Parathyroid adenoma (tissue), 2 donors: ENCODE measurements at regions not wholly inside any gene's neighbourhood (a gene's known extent, or its start where the extent isn't known, plus 50 kb on each side); places are given as distances from the start of the nearest gene placed in this dataset.

Source experiments
- H2AFZ ChIP-seq: fragments of 300-600 bp; sonication (generic); one replicate; pipeline ENCODE4 v1.7.0; 2017; ENCODE audit warnings: antibody characterized with exemption, mild to moderate bottlenecking
- H3K27ac ChIP-seq: fragments of 300-600 bp; sonication (generic); one replicate; pipeline ENCODE4 v1.7.0; 2017
- H3K27me3 ChIP-seq: fragments of 300-600 bp; sonication (generic); one replicate; pipeline ENCODE4 v1.7.0; 2017; ENCODE audit warnings: low read length; ENCODE audit not compliant: control insufficient read depth, insufficient read depth
- H3K36me3 ChIP-seq: fragments of 300-600 bp; sonication (generic); one replicate; pipeline ENCODE4 v1.7.0; 2017; ENCODE audit warnings: low read length; ENCODE audit not compliant: control insufficient read depth, insufficient read depth
- H3K4me1 ChIP-seq: fragments of 300-600 bp; sonication (generic); one replicate; pipeline ENCODE4 v1.7.0; 2017; ENCODE audit warnings: control low read depth
- H3K4me2 ChIP-seq: fragments of 300-600 bp; sonication (generic); one replicate; pipeline ENCODE4 v1.7.0; 2017; ENCODE audit warnings: low read length
- H3K4me3 ChIP-seq: fragments of 300-600 bp; sonication (generic); one replicate; pipeline ENCODE4 v1.7.0; 2017; ENCODE audit warnings: low read depth, low read length
- H3K79me2 ChIP-seq: fragments of 300-600 bp; sonication (generic); one replicate; pipeline ENCODE4 v1.7.0; 2017; ENCODE audit warnings: control low read depth
- H3K9ac ChIP-seq: fragments of 300-600 bp; sonication (generic); one replicate; pipeline ENCODE4 v1.7.0; 2017; ENCODE audit warnings: mild to moderate bottlenecking
- H3K9me3 ChIP-seq: fragments of 300-600 bp; sonication (generic); one replicate; pipeline ENCODE4 v1.7.0; 2017; ENCODE audit warnings: low read length; ENCODE audit not compliant: control insufficient read depth
- TF ChIP-seq, protein P1 (sequence below): fragments of 300-600 bp; sonication (generic); IDR thresholded peaks from one replicate; pipeline ENCODE4 v1.7.0; 2017; ENCODE audit warnings: antibody characterized with exemption, mild to moderate bottlenecking
- donor health status: primary hyperparathyroidism.

DNA sequence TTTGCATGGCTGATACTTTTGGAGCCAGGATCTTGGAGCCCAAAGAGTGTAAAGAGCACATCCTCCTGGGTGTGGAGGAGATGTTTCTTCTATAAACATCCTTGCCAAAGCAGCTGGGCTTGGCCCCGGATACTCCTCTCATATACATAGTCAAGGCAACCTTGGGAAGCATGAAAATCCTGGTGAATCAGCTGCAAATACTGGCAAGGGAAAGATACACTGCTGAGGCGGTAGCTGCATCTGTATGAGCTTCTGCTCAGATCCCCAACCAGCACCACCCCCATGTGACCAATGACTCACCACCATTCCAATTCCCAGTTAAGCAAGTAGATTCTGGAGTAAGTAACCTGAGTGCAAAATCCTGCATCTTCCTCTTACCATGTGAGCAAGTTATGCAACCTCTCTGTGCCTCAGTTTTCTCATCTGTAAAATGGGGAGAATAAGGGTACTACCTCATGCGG, 567.4 kb downstream of the MED13L start:
- no peaks in the 10 kb centered on the region for H3K4me1 ChIP-seq
- no peak overlapping the region for H3K27ac ChIP-seq
- H2AFZ ChIP-seq, result no peak overlapping the region
- H3K9ac ChIP-seq, result no peak overlapping the region
- TF ChIP-seq, protein P1, sequence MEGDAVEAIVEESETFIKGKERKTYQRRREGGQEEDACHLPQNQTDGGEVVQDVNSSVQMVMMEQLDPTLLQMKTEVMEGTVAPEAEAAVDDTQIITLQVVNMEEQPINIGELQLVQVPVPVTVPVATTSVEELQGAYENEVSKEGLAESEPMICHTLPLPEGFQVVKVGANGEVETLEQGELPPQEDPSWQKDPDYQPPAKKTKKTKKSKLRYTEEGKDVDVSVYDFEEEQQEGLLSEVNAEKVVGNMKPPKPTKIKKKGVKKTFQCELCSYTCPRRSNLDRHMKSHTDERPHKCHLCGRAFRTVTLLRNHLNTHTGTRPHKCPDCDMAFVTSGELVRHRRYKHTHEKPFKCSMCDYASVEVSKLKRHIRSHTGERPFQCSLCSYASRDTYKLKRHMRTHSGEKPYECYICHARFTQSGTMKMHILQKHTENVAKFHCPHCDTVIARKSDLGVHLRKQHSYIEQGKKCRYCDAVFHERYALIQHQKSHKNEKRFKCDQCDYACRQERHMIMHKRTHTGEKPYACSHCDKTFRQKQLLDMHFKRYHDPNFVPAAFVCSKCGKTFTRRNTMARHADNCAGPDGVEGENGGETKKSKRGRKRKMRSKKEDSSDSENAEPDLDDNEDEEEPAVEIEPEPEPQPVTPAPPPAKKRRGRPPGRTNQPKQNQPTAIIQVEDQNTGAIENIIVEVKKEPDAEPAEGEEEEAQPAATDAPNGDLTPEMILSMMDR, result no peak
- H3K4me2 ChIP-seq, result no peak overlapping the region
- no peak overlapping the region for H3K4me3 ChIP-seq
- no peaks in the 10 kb centered on the region for H3K9me3 ChIP-seq
- no peaks in the 10 kb centered on the region for H3K79me2 ChIP-seq
- no peaks in the 10 kb centered on the region for H3K27me3 ChIP-seq
- no peaks in the 10 kb centered on the region for H3K36me3 ChIP-seq

DNA sequence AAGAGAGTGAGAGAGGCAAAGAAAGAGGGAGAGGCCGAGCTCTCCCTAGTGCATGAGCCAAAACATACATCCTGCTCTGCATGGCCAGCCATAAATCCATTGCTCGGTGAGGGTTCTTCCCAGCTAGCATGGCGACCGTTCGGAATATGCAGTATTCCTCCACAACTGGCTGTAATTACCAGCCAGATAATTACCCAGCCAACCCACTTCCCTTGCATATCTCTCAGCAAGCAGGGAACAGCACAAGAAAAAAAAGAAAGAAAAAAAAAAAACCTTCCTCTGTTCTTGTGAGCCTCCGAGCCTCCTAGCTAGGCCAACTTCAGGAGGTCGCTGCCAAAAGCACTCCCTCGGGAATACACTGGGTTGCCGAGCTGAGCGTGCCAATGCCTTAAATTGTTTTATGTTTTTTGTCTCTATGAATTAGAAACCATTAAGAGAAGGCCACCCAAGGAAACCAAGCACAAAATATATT, 567.9 kb downstream of the MED13L start:
- no peak overlapping the region for H3K4me2 ChIP-seq
- no peak overlapping the region for H3K9ac ChIP-seq
- H3K79me2 ChIP-seq, result no peaks in the 10 kb centered on the region
- no peaks in the 10 kb centered on the region for H3K4me1 ChIP-seq
- no peaks in the 10 kb centered on the region for H3K36me3 ChIP-seq
- no peak overlapping the region for H3K27ac ChIP-seq
- no peaks in the 10 kb centered on the region for H3K9me3 ChIP-seq
- TF ChIP-seq, protein P1, result no peak
- no peak overlapping the region for H3K4me3 ChIP-seq
- H3K27me3 ChIP-seq, result no peaks in the 10 kb centered on the region
- H2AFZ ChIP-seq, result no peak overlapping the region

DNA sequence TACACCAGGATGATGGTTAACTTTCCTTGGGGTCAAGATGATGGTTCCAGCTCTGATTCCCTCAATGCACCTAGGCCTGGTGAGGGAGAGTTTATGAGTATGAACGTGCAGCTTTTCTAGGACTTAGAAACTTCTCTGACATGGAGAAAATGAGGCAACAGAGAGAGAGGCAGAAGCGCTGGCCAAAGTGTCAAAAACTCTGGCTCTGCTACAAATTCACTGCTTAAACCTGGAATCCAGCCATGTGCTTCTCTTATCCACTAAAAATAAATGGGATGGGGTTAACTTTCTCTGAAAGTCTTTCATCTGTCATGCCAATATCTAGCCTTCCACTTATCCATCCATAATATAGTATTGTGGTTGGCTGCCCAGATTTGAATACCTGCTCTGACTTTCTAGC, 568.7 kb downstream of the MED13L start:
- no peak overlapping the region for H3K27ac ChIP-seq
- TF ChIP-seq, protein P1, result no peak
- H3K4me3 ChIP-seq, result no peak overlapping the region

DNA sequence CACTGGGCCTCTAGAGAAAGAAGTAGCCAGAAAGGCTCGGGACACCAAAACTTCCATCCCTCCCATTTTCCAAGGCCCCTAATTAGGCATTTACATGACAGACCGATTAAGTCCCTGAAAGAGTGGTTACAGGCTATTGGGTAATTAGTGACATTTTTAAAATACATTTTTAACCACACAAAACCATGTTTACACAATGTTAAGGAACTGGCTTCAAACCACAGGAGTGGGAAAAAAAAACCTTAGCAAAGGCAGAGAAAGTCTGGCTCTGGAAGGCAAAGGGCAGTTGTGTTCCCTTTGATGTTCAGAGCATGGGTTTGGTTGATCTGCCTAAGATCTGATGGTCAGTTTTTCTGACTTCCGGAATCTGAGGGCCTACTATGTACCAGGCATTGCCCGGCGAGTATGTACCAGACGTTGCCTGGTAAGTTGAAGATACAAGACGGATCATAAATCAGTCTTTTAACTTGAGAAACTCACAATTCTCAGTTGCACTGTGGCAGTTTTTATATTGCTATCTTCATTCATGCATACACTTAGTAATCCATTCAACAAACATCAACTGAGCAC, 576.5 kb downstream of the MED13L start:
- Histone ChIP-seq H3K79me2 (no peaks in the 10 kb centered on the region), H3K4me3 (no peak overlapping the region), H2AFZ (no peak overlapping the region), H3K4me1 (no peaks in the 10 kb centered on the region), H3K9me3 (no peaks in the 10 kb centered on the region), H3K27me3 (no peaks in the 10 kb centered on the region), H3K4me2 (no peak overlapping the region), H3K27ac (no peak overlapping the region), H3K9ac (no peak overlapping the region), H3K36me3 (no peaks in the 10 kb centered on the region)
- TF ChIP-seq, protein P1, result no peak

More for the DNA sequence above, 568.7 kb downstream of the MED13L start:
- no peak overlapping the region for H3K4me2 ChIP-seq
- no peaks in the 10 kb centered on the region for H3K27me3 ChIP-seq
- no peaks in the 10 kb centered on the region for H3K4me1 ChIP-seq
- H3K79me2 ChIP-seq, result no peaks in the 10 kb centered on the region
- no peaks in the 10 kb centered on the region for H3K9me3 ChIP-seq
- no peak overlapping the region for H2AFZ ChIP-seq
- H3K36me3 ChIP-seq, result no peaks in the 10 kb centered on the region
- no peak overlapping the region for H3K9ac ChIP-seq

DNA sequence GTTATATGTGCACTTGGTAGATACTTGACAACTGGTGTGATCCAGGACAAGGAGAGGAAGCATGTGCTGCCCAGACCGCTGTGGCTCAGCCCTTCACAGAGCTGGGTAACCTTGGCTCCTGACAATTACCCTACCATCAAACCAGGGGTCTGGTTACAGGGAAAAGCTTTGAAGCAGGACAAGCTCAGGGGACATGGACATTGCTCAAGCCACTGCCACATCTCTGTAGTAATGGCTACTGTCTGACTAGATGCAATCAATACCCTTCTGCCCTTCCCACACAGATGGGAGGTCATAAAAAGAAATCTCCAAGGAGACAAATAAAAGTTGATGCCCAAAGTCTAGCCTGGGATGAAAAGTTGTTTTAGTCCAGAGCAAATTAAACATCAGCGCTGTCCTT, 577.4 kb downstream of the MED13L start:
- H3K4me3 ChIP-seq, result no peak overlapping the region
- no peak overlapping the region for H3K27ac ChIP-seq
- TF ChIP-seq, protein P1, result no peak
- no peaks in the 10 kb centered on the region for H3K27me3 ChIP-seq
- H3K4me2 ChIP-seq, result no peak overlapping the region
- H3K79me2 ChIP-seq, result no peaks in the 10 kb centered on the region
- no peak overlapping the region for H2AFZ ChIP-seq
- no peak overlapping the region for H3K9ac ChIP-seq
- no peaks in the 10 kb centered on the region for H3K4me1 ChIP-seq
- H3K36me3 ChIP-seq, result no peaks in the 10 kb centered on the region
- H3K9me3 ChIP-seq, result no peaks in the 10 kb centered on the region
